ENCODE measurements at regions not wholly inside any gene's neighbourhood (a gene's known extent, or its start where the extent isn't known, plus 50 kb on each side); places are given as distances from the start of the nearest gene placed in this dataset.

GRCh38 chr17:77266891-77267341 lies 126.1 kb downstream of the SEC14L1 start:
- DNase-seq (ENCODE audit: low spot score) = no peak

GRCh38 chr17:77269696-77270681 lies 129.2 kb downstream of the SEC14L1 start:
- DNase-seq (ENCODE audit: low spot score) = no peak

GRCh38 chr17:77271411-77271810 lies 130.6 kb downstream of the SEC14L1 start:
- DNase-seq (ENCODE audit: low spot score) = no peak

GRCh38 chr17:77273397-77274085 lies 132.8 kb downstream of the SEC14L1 start:
- DNase-seq (ENCODE audit: low spot score) = no peak

- DNase-seq (ENCODE audit: low spot score) = no peak
Measured at GRCh38 chr17:77274096-77274845, 133.5 kb downstream of the SEC14L1 start.

- no peak for DNase-seq (ENCODE audit: low spot score)
Measured at GRCh38 chr17:77279448-77280303, 138.9 kb downstream of the SEC14L1 start.

GRCh38 chr17:77280304-77281121 lies 139.7 kb downstream of the SEC14L1 start:
- no peak for DNase-seq (ENCODE audit: low spot score)

- no peak for DNase-seq (ENCODE audit: low spot score)
Measured at GRCh38 chr17:77281122-77281903, 140.5 kb downstream of the SEC14L1 start.

GRCh38 chr17:77281904-77282367 lies 141.2 kb downstream of the SEC14L1 start:
- DNase-seq (ENCODE audit: low spot score) = no peak

- DNase-seq (ENCODE audit: low spot score) = no peak
Measured at GRCh38 chr17:77282524-77283515, 142.1 kb downstream of the SEC14L1 start.

- DNase-seq (ENCODE audit: low spot score) = no peak
Measured at GRCh38 chr17:77284023-77284617, 143.4 kb downstream of the SEC14L1 start.

GRCh38 chr17:77285594-77286390 lies 145.0 kb downstream of the SEC14L1 start:
- DNase-seq (ENCODE audit: low spot score) = no peak

GRCh38 chr17:77286391-77286640 lies 145.5 kb downstream of the SEC14L1 start:
- no peak for DNase-seq (ENCODE audit: low spot score)

- DNase-seq (ENCODE audit: low spot score) = no peak
Measured at GRCh38 chr17:77286641-77287431, 146.1 kb downstream of the SEC14L1 start.

- DNase-seq (ENCODE audit: low spot score) = no peak
Measured at GRCh38 chr17:77287432-77288068, 146.8 kb downstream of the SEC14L1 start.

- no peak for DNase-seq (ENCODE audit: low spot score)
Measured at GRCh38 chr17:77288115-77288619, 147.4 kb downstream of the SEC14L1 start.
